GDM1 (cell line): ENCODE measurements at regions not wholly inside any gene's neighbourhood (a gene's known extent, or its start where the extent isn't known, plus 50 kb on each side); places are given as distances from the start of the nearest gene placed in this dataset.

Experiments used
- DNase-seq: peaks from one replicate; lab custom pipeline; 2025; lab: John Stamatoyannopoulos, UW

DNA sequence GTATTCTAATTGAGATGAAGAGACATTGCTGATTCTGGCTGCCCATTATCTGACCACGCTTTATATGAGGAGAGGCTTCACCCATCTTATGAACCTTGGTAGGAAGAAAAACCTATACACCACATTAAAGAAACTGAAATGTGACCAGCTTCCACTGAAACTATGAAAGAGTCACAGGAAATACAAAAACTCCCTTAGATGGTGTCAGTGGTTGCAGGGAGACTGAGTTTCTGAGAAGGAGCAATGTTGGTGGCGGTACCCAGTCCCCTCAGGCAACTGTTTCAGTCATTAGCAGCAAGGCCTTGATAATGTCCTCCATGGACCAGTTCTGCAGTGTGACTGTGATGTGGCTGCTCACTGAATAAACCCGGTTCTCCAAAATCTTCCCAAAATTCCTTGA lies 110.5 kb upstream of the FTMT start:
- DNase-seq = no peak

DNA sequence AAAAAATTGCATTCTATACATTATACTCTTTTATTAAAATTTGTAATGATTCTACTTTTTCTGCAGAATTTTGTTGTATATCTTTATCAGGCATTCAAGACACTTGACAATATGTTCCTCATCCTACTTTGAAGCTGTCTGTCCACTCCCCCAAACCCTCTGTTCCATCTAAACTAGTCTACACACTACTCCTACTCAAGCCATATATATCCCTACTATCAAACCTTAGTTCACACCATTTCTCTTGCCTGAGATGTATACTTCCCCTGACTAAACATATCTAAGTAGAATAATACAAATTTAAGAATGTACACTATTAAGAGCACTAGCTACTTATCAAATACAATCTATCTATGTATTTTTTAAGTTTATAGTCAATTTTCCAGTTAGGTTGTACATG lies 107.1 kb upstream of the FTMT start:
- DNase-seq = no peak

DNA sequence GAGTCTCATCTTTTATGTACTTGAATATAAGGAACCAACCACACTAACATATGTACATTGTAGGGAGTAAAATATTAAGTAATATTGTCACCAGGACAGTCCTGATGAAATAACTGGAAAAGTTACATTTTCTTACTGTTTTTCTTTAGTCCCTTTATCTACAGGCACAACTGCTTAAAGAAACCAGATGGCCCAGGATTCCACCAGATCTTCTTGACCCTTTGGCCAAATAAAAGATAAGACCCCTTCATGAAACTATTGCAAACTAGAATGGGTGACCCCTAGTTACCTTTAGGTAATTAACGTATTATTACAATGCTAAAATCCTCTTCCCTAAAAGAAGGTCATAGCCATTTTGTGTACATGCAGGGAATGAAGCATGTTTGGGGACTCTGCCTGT lies 106.3 kb upstream of the FTMT start:
- no peak for DNase-seq

DNA sequence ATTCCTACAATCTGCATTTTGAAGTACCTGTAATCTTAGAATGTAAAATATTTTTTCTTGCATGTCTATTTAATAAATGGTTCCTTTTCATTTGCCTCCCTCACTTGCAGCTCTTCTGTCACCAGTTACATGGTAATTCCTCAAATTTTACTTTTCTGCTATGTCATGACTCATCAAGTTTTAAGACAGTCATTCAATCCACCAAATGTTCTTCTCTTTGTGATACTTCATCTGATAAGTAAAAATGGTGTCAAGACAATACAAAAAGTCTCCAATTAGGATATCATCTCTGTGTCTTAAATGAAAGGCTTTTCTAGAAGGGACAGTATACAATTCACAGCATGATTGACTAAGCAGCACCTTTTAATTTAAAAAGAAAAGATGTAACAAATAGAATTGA lies 104.9 kb upstream of the FTMT start:
- no peak for DNase-seq

DNA sequence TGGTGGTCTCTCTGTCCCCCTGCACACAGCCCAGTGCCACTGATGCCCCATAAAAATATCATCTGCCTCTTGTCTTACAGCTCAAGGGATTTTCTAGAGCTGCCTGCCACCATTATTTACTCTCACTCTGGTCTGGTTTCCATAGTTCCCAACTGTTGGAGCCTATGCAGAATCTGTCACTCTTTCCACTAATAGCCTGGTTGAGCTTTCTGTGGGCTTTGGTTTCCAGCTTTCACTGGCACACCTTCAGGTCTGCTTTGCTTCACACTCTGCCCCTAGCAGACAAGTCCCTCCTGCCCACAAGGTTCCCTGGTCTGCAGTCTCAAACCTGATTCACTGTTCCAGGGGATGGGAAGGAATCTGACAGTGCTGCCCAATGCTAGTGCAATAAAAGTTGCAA lies 103.0 kb upstream of the FTMT start:
- no peak for DNase-seq

DNA sequence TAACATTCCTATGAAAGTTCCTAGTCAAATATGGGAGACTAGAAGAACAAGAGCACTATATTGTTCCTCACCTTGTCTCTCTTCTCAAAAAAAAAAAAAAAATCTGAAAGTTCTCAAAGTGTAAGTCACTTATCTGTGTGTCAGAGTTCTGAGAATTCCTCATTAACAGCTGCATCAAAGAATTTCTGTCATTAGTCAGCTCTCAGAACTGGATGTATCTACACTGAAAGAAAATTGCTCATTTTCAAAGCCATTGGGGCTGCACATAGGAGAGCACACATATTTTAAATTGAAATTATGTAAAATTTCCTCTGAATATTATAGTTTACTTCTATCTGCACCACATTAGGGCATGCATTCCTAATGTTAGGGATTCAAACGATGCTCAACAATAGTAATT lies 99.5 kb upstream of the FTMT start:
- DNase-seq = no peak

DNA sequence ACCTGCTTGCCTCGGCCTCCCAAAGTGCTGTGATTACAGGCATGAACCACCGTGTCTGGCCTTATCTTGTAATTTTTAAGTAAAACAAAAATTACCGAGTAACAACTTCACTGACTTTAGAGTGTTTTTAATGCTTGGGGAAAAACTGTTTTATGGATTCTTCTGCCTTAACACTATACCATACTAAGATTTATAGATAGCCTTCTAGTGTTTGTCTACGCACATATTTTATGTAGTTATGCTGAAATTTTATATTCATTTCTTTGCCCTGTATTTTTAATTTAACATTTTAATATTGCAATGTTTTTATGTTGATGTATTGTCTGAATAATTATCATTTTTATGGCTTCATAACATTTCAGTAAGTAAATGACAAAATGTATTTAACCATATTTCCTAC lies 96.4 kb upstream of the FTMT start:
- DNase-seq = no peak

DNA sequence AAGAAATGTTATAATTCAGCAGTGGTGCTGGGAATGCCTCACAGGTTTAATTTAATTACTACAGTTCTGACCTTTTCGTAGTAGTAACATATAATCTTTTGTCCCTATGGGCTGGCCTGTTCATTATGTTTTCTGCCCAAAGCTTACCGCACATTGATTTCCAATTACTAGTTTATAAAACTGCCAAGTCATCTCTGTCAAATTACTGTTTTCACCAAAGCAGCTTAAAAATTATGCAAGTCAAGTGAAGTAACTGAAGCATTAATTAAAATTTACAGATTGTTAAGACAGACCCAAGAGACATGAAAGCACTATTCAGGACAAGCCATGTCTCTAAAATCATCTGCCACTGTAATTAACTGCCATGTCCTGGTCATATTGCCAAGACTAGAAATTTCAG lies 93.9 kb upstream of the FTMT start:
- DNase-seq = no peak

DNA sequence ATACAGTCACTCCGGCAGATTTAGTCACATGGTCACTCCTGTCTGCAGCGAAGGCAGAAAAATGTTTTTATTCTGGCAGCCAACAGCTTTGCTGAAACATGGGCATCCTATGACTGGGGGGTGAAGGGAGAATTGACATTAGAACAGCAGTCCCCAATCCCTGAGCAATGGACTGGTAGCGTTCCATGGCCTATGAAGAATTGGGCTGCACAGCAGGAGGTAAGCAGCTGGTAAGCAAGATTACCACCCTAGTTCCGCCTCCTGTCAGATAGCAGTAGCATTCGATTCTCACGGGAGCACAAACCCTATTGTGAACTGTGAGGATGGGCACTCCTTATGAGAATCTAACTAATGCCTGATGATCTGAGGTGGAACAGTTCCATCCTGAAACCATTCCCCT lies 93.1 kb upstream of the FTMT start:
- DNase-seq = no peak

DNA sequence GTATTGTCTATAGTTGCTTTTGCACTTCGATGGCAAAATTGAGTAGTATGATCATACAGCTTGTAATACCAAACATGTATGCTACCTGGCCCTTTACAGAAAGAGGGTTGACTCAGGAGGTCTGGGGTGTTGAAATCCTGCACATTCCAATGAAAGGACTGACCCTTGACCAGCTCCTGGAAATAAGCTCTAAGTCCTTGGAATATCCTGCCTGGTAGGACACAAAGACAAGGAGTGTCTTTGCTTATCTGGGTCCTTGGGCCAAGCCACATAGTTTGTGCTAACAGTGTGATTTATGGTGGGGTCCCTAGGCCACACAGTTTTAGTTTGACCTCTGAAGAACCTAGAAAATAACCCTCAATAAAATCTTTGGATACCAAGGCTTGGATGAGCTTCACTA lies 89.3 kb upstream of the FTMT start:
- no peak for DNase-seq

DNA sequence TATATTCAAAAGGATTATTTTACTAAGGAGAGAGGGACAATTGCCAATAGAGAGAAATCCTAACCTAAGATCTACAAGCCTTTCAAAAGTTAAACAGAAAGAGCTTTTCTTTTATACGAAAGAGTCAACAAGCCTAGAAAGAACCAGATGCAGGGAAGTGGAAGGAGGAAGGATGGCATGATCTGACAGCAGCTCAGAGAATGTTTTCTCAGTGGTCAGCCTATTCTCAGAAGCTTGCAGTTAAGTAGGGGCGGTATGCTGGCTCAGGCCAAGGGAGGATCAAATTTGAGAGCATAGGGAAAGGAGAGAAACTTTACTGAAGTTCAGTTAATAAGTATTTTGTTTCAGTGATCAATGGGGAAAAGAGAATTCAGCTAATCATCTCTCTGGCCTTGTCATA lies 88.0 kb upstream of the FTMT start:
- no peak for DNase-seq

DNA sequence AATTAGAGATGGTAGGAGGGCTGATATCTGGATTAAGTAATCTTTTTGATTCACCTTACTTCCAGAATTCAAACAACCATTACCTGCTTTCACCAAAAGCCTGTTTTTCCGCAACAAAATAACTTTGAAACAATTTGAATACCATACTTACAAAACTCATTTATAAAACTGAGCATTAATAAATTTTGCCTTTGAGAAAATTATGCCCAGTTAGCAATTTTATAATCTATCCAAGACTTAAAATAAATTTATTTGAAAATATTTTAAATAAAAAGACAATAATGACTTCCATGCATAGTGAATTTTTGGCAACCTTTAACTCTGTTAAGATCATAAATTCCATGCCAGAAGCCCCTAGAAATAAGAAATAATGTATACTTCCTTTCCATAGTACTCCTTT lies 71.3 kb upstream of the FTMT start:
- DNase-seq = no peak

DNA sequence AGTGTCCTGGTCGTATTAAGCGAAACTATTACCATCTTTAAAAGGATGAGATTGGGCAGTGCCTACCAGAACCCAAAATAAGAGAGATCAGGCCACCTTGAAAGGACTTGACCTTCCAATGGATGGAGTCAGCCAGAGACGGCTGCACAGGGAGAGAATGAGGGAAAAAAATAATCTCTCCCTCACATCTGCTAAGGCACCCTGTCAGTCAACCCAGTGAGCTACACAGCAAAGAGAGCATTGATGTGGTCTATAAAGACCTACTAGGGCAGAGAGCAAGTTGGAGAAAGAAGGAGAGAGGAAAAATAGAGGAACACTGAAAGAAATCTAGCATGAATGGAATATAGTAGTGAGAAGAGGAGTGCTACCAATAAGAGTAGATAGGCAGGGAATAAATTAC lies 68.0 kb upstream of the FTMT start:
- DNase-seq = no peak

DNA sequence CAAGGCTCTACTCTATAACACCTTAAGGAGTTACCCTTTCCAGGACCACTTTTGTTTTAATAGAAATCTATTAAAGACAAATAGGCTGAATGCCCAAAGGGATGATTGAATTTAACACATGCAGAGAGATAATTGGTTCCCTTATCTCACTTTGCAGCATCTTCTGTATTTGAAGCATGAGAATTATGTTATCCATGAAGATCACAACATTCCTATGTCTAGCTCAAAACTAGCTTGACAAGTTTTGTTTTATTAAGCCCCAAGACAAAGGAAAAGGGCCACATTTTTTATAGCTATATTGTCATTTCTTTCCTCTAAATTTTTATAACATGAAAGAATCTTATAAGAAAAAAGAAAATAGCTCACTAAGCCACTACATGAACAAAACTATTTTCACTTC lies 57.9 kb upstream of the FTMT start:
- no peak for DNase-seq

DNA sequence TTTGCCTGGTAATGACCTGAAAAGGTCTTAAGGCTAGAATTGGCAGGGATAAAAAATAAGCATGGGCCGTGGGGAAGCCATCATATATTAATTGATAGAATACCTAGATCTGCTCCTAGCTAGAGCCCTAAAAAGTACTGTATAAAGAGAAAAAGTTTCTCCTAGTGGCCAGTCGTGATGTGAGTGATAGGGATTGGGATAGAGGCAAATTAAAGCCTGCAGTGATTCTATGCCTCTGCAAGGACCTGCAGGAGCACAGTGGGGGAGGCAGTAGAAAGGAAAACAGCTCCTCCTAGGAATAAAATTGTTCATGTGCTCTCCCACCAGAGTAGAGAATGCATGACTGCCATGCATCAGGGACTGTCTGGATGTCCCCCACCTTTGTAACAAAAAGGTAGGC lies 56.2 kb upstream of the FTMT start:
- no peak for DNase-seq

DNA sequence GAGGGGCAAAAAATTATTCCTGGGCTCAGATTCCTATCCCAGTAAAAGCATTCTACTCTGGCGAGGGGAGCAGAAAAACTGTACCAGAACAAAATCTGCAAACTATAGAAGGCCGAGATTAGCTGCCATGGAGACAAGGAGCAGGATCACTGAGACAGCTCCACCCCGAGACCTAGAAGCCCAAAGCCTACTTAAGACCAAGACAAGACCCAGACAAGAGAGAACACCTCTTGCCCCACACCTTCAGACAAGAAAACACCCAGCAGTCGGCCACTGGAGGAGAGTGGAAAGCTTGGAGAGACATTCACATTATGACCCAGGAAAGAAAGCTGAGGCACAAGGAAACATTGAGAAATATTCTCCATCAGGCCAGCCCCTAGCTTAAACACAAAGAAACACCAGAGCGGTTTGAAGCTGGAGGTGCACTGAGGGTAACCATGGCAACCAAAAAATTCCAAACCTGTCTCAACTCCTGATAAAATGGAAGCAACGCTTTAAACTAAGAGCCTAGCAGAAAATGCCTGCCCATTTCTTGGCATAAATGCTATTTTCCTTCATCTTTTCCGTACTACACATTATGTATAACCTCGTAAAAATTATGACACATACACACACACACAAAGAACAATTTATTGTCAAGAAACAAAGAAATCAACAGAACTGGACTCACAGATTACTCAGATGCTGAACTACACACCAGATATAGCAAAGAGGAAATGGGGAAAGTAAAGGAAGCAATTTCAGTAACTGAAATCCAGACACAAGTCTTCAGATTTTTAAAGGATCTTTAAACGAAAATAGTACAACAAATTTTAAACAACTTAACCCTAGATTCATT lies 53.8 kb upstream of the FTMT start:
- no peak for DNase-seq
